ENCODE measurements at regions not wholly inside any gene's neighbourhood (a gene's known extent, or its start where the extent isn't known, plus 50 kb on each side); places are given as distances from the start of the nearest gene placed in this dataset.

DNA sequence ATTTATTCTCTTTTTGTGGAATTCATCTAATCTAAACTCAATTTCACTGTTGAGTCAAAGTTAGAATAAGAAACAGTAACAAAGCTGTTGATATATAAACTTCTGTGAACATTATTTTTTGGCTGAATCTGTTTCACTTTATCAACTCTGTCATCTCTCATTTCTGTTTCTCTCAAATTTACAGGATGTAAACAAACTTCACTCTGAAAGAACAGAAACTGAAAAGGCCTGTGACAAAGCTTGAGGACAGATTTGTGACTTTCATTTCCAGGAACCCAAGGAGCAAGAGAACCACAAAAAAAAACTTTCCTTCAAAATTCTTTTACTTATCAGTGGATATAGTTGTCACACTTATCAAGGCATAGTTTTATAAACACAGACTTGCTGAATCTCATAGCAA lies 447.9 kb upstream of the OPRM1 start:
- no peak for DNase-seq
- Histone ChIP-seq H3K9me3 (no peaks in the 10 kb centered on the region), H3K27me3 (ENCODE audit: low read depth) (no peaks in the 10 kb centered on the region), H3K4me1 (no peaks in the 10 kb centered on the region), H3K27ac (no peak overlapping the region), H3K4me3 (no peak overlapping the region), H3K36me3 (no peaks in the 10 kb centered on the region)
- no peak for ATAC-seq
- intact Hi-C loops (cut with DNase I), result no loop called here
- TF ChIP-seq CTCF (IDR thresholded peaks at IDR 0.05), result no peak

- TF ChIP-seq CTCF (IDR thresholded peaks at IDR 0.05), result no peak
- H3K4me1 ChIP-seq, result no peaks in the 10 kb centered on the region
- H3K4me3 ChIP-seq, result no peak overlapping the region
- H3K9me3 ChIP-seq, result no peaks in the 10 kb centered on the region
- no peaks in the 10 kb centered on the region for H3K27me3 ChIP-seq (ENCODE audit: low read depth)
- no peak for ATAC-seq
- no peaks in the 10 kb centered on the region for H3K36me3 ChIP-seq
- intact Hi-C loops (cut with DNase I), result no loop called here
- H3K27ac ChIP-seq, result no peak overlapping the region
- no peak for DNase-seq
These were observed 448.6 kb upstream of the OPRM1 start for GRCh38 chr6:153590411-153590810.

- H3K4me1 ChIP-seq, result no peaks in the 10 kb centered on the region
- H3K4me3 ChIP-seq, result no peak overlapping the region
- H3K36me3 ChIP-seq, result no peaks in the 10 kb centered on the region
- intact Hi-C loops (cut with DNase I), result no loop called here
- H3K27me3 ChIP-seq (ENCODE audit: low read depth), result no peaks in the 10 kb centered on the region
- H3K9me3 ChIP-seq, result no peaks in the 10 kb centered on the region
- TF ChIP-seq CTCF (IDR thresholded peaks at IDR 0.05), result no peak
- DNase-seq (no peak), ATAC-seq (no peak)
- H3K27ac ChIP-seq, result no peak overlapping the region
These were observed 450.7 kb upstream of the OPRM1 start for GRCh38 chr6:153588330-153588729.

DNA sequence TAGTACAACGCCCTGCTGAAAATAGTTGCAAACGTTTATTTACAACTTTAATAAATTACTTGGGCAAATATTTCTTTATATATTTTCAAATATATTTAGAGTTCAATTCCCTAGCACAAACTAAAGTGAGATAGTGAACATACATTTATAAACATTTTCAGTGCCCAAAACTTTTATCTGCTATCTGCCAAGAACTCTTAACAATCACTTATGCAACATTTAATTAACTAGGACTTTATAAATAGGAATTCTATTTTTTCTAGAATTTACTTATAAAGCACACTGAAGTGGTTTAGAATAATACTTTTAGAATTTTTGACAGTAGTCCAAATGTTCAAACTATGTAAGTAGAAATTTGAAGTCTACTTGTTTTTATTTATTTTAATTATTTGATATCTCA lies 452.6 kb upstream of the RGS17 start:
- DNase-seq, result no peak
- Histone ChIP-seq H3K4me3 (no peak overlapping the region), H3K27ac (no peak overlapping the region), H3K36me3 (no peaks in the 10 kb centered on the region), H3K27me3 (ENCODE audit: low read depth) (no peaks in the 10 kb centered on the region), H3K9me3 (no peaks in the 10 kb centered on the region), H3K4me1 (no peaks in the 10 kb centered on the region)
- TF ChIP-seq CTCF (IDR thresholded peaks at IDR 0.05), result no peak
- ATAC-seq, result no peak
- intact Hi-C loops (cut with DNase I), result no loop called here

GRCh38 chr6:153580776-153581175 lies 449.7 kb upstream of the RGS17 start:
- intact Hi-C loops (cut with DNase I), result no loop called here
- DNase-seq, result no peak
- H3K4me3 ChIP-seq, result no peak overlapping the region
- H3K27me3 ChIP-seq (ENCODE audit: low read depth), result no peaks in the 10 kb centered on the region
- H3K36me3 ChIP-seq, result no peaks in the 10 kb centered on the region
- H3K4me1 ChIP-seq, result no peaks in the 10 kb centered on the region
- H3K27ac ChIP-seq, result no peak overlapping the region
- no peaks in the 10 kb centered on the region for H3K9me3 ChIP-seq
- ATAC-seq, result no peak
- no peak for TF ChIP-seq CTCF (IDR thresholded peaks at IDR 0.05)

DNA sequence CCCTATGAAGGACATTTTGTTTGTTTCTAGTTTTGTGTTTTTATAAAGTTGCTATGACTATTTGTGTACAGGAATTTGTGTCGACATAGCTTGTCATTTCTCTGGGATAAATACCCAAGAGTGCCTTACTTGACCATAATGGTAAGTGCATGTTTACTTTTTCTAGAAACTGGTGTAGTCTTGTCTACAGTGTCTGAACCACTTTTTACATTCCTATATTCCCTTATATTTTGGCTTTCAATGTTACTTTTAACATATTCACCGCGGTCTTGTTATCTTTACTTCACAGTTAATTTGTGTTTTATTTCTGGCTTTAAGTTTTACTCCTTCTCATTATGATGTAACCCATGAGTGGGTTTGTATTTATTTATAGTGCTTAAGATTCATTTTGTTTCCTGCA lies 444.4 kb upstream of the RGS17 start:
- ATAC-seq, result no peak
- H3K27me3 ChIP-seq (ENCODE audit: low read depth), result no peaks in the 10 kb centered on the region
- no peaks in the 10 kb centered on the region for H3K36me3 ChIP-seq
- no peak for DNase-seq
- H3K9me3 ChIP-seq, result no peaks in the 10 kb centered on the region
- H3K4me3 ChIP-seq, result no peak overlapping the region
- no peak overlapping the region for H3K27ac ChIP-seq
- H3K4me1 ChIP-seq, result no peaks in the 10 kb centered on the region
- intact Hi-C loops (cut with DNase I), result no loop called here
- TF ChIP-seq CTCF (IDR thresholded peaks at IDR 0.05), result no peak
